HCT116 (cell line): ENCODE measurements at regions not wholly inside any gene's neighbourhood (a gene's known extent, or its start where the extent isn't known, plus 50 kb on each side); places are given as distances from the start of the nearest gene placed in this dataset.

Experiments
- EZH2 ChIP-seq: fragments of 200-600 bp; sonication (generic); IDR thresholded peaks from 2 replicates; pipeline ENCODE4 v1.6.1; 2017; ENCODE audit warnings: antibody characterized with exemption, mixed run types
- EZH2phosphoT487 ChIP-seq: fragments of 200-600 bp; IDR thresholded peaks from 2 replicates; pipeline ENCODE4 v1.6.1; 2018; ENCODE audit warnings: antibody characterized with exemption, borderline replicate concordance
- POLR2A ChIP-seq: IDR thresholded peaks from 2 replicates; pipeline ENCODE4 v1.7.0; 2011; ENCODE audit warnings: borderline replicate concordance; ENCODE audit not compliant: insufficient read depth, insufficient read length; ENCODE audit errors: extremely low read depth
- TF ChIP-seq, protein P1 (sequence below), 3 experiments: fragments of 200-600 bp in 1 of 3; sonication (generic) in 1 of 3; IDR thresholded peaks in 2 of 3; conservative IDR thresholded peaks in 1 of 3; 2 replicates each; pipeline ENCODE4 v1.5.1; 2012 to 2017; ENCODE audit warnings: low read depth in 2 of 3, low read length in 2 of 3, antibody characterized with exemption in 1 of 3, borderline replicate concordance in 1 of 3, control low read depth in 1 of 3, mild to moderate bottlenecking in 1 of 3, mixed read lengths in 1 of 3, mixed run types in 1 of 3, moderate library complexity in 1 of 3; ENCODE audit not compliant: insufficient read depth in 1 of 3
- TF ChIP-seq, protein P2 (sequence below): IDR thresholded peaks from 2 replicates; pipeline ENCODE4 v1.6.1; 2012
- TF ChIP-seq, protein P3 (sequence below): IDR thresholded peaks from 2 replicates; pipeline ENCODE4 v1.6.1; 2012

DNA sequence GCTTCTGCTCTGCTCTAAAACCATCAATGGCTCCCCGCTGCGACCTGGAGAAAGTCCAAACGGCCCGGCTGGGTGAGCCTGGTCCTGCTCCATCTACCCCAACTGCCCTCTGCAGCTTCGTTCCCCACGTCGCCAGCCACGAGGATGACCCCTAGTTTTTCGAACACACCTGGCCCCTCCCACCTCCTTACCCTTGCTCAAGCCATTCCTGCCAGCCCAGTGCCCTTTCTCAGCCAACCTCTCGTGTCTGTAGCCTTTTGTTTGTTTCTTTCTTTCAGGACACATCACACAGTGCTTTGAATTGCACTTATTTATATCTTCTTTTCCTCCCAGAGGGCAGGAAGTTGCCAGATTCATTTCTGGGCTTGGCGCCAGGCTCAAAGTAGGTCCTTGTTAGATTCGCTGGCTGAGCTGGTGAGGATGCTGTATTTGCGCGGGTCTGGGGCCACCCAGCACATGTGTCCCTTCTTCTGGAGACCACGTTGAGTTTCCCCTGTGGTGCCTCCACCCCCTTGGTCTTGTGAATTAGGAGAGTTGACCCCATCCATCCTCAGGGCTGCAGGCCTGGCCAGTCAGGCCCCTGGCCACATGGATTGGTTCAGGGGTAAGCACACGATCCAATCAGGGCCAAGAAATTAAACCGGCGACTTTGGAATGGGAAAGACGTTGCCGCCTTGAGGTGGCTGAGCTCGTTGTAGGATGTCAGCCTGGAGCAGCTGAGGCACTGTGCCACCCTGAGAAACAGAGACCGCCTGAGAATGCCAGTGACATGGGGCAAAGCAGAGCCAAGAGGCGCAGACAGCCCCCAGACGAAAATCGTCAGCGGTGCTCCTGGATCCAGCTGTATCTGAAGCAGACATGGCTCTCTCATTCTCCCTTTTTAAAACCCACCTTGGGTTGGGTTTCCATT is 156.0 kb downstream of the CEBPB start:
- TF ChIP-seq, protein P1, sequence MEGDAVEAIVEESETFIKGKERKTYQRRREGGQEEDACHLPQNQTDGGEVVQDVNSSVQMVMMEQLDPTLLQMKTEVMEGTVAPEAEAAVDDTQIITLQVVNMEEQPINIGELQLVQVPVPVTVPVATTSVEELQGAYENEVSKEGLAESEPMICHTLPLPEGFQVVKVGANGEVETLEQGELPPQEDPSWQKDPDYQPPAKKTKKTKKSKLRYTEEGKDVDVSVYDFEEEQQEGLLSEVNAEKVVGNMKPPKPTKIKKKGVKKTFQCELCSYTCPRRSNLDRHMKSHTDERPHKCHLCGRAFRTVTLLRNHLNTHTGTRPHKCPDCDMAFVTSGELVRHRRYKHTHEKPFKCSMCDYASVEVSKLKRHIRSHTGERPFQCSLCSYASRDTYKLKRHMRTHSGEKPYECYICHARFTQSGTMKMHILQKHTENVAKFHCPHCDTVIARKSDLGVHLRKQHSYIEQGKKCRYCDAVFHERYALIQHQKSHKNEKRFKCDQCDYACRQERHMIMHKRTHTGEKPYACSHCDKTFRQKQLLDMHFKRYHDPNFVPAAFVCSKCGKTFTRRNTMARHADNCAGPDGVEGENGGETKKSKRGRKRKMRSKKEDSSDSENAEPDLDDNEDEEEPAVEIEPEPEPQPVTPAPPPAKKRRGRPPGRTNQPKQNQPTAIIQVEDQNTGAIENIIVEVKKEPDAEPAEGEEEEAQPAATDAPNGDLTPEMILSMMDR (IDR thresholded peaks at IDR 0.05 in 2 of 3, conservative IDR thresholded peaks at IDR 0.05 in 1 of 3; ENCODE audit: borderline replicate concordance in 1 of 3, insufficient read depth in 1 of 3, low read depth in 2 of 3, low read length in 2 of 3): no peak
- TF ChIP-seq, protein P2, sequence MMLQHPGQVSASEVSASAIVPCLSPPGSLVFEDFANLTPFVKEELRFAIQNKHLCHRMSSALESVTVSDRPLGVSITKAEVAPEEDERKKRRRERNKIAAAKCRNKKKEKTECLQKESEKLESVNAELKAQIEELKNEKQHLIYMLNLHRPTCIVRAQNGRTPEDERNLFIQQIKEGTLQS: no peak
- no peak for TF ChIP-seq POLR2A
- TF ChIP-seq EZH2phosphoT487: no peak
- TF ChIP-seq, protein P3, sequence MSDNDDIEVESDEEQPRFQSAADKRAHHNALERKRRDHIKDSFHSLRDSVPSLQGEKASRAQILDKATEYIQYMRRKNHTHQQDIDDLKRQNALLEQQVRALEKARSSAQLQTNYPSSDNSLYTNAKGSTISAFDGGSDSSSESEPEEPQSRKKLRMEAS: no peak
- TF ChIP-seq EZH2: no peak
